ENCODE measurements at regions not wholly inside any gene's neighbourhood (a gene's known extent, or its start where the extent isn't known, plus 50 kb on each side); places are given as distances from the start of the nearest gene placed in this dataset.
A peak's percentile ranks its signal among the peaks of the same experiment; 100 is the strongest.

DNA sequence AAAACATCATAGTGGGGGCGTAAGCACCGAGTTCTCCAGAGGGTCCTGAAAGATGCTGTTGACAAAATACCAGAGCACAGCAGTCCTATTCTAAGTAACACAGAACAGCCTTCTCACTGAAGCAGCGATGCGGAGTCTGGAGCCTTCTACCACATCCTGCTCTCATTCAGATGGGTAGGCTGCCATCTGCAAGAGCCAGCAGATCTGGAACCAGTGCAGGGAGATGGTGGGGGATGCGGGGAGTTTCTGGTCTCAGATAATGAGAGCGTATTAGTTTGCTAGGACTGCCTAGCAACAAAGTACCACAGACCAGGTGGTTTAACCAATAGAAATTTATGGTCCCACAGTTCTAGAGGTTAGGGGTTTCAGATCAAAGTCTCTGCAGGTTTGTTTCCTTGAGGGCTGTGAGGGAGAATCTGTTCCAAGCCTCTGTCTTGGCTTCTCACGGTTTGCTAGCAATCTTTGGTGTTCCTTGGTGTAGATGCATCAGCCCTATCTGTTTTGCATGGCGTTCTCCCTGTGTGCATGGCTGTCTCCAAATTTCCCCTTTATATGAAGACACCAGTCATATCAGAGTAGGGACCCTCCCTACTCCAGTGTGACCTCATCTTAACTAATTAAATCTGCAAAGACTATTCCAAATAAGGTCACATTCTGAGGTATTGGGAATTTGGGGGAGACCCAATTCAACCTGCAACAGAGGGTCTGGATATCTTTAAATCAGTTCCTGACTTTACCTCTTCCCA is 52.0 kb upstream of the STEAP1B start:
- H3K27me3 ChIP-seq: no peaks in the 10 kb centered on the region
- TF ChIP-seq, protein P1, sequence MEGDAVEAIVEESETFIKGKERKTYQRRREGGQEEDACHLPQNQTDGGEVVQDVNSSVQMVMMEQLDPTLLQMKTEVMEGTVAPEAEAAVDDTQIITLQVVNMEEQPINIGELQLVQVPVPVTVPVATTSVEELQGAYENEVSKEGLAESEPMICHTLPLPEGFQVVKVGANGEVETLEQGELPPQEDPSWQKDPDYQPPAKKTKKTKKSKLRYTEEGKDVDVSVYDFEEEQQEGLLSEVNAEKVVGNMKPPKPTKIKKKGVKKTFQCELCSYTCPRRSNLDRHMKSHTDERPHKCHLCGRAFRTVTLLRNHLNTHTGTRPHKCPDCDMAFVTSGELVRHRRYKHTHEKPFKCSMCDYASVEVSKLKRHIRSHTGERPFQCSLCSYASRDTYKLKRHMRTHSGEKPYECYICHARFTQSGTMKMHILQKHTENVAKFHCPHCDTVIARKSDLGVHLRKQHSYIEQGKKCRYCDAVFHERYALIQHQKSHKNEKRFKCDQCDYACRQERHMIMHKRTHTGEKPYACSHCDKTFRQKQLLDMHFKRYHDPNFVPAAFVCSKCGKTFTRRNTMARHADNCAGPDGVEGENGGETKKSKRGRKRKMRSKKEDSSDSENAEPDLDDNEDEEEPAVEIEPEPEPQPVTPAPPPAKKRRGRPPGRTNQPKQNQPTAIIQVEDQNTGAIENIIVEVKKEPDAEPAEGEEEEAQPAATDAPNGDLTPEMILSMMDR (IDR thresholded peaks at IDR 0.05): no peak
- TF ChIP-seq POLR2A (IDR thresholded peaks at IDR 0.05): no peak
- intact Hi-C loops (cut with DNase I; ENCODE audit: low total_unique reads): no loop called here

DNA sequence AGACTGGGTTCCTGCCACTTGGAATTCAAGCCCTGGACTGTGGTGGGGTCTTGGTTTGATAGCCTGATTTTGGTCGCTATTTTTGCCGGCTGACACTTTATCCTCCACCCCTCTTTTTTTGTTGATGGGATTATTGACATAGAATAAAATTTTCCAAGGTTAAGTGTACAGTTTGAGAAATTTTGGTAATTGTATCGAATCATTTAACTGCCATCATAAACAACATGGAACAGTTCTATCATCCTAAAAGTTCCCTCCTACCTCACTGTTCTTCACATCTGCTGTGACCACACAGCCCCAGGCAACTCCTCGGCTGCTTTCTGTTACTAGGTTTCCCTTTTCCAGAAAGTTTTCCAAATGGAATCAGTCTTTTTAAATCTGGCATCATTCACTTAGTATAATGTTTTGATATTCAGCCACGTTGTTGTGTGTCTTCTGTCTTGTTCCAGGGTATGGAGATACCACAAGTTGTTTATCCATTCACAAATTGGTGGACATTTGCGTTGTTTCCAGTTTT is 50.6 kb upstream of the STEAP1B start:
- intact Hi-C loops (cut with DNase I; ENCODE audit: low total_unique reads): no loop called here
- no peak overlapping the region for H3K27ac ChIP-seq

More for the DNA sequence above, 52.0 kb upstream of the STEAP1B start:
- 88 to 91% methylated on average over 8 of the region's 8 CpGs for WGBS, 2 donors
- no peak for DNase-seq
- Histone ChIP-seq H3K36me3 (ENCODE audit: low read depth, missing control alignments) (no peaks in the 10 kb centered on the region), H3K9me3 (no peaks in the 10 kb centered on the region), H3K27ac (no peak overlapping the region), H3K4me3 (no peak overlapping the region), H3K4me1 (peaks cover 10% of the 10 kb centered on the region)

DNA sequence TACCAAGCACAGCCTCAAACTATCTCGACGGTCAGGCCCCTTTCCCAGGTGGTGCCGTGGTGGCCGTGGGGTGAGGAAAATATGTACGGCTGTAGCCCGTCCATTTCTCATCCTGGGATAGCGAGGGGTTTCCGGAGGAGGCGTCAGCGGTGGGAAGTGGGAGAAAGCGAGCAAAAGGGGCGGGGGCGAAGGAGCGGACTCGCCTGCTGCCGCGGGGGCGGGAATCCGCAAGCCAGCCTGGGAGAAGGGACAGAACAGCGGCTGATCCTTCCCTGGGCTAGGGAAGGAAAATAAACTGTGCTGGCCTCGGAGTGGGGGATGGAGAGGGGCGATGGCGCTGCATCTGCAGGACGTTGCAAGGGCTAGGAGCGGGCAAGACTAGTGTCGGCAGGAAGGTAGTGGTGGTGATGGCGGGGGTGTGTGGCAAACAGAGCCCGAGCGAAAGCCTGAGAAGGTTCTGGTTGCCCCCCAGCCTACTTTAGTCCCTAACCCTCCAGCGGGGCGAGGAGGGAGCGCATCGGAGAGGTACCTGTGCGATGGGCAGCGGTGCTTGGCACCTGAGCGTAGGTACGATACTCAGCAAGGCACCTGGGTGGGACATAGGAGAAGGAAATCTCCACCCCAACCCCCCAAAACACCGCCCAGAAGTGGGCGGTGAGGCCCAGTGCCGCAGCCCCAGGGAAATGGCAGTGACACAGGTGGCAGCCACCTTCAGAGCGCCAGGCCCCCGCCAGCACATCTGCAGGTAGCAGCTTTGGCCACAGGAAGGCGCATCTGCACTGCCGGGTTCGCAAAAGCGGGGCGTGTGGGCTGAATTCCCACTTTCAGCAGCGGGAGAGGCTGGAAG is 49.9 kb upstream of the STEAP1B start:
- intact Hi-C loops (cut with DNase I; ENCODE audit: low total_unique reads): no loop called here
- Histone ChIP-seq H3K27me3 (no peaks in the 10 kb centered on the region), H3K36me3 (ENCODE audit: low read depth, missing control alignments) (no peaks in the 10 kb centered on the region), H3K9me3 (no peaks in the 10 kb centered on the region), H3K4me1 (peaks cover 10% of the 10 kb centered on the region), H3K27ac (no peak overlapping the region), H3K4me3 (peak overlapping the region in 1 of 2 donors; percentile 47)
- DNase-seq: peak; percentile 60
- TF ChIP-seq POLR2A (IDR thresholded peaks at IDR 0.05): no peak
- TF ChIP-seq, protein P1 (IDR thresholded peaks at IDR 0.05): peak in 1 of 3 experiments; percentile 48
- WGBS, 2 donors: 6% methylated on average over 47 to 48 of the region's 48 CpGs

More for the DNA sequence above, 50.6 kb upstream of the STEAP1B start:
- DNase-seq: no peak
- Histone ChIP-seq H3K9me3 (no peaks in the 10 kb centered on the region), H3K4me1 (peaks cover 10% of the 10 kb centered on the region), H3K27me3 (no peaks in the 10 kb centered on the region), H3K36me3 (ENCODE audit: low read depth, missing control alignments) (no peaks in the 10 kb centered on the region), H3K4me3 (peak overlapping the region in 1 of 2 donors; percentile 47)
- 45 to 50% methylated on average over 6 of the region's 6 CpGs for WGBS, 2 donors
- TF ChIP-seq, protein P1 (IDR thresholded peaks at IDR 0.05): no peak
- TF ChIP-seq POLR2A (IDR thresholded peaks at IDR 0.05): no peak
